ENCODE measurements at regions not wholly inside any gene's neighbourhood (a gene's known extent, or its start where the extent isn't known, plus 50 kb on each side); places are given as distances from the start of the nearest gene placed in this dataset.
A peak's percentile ranks its signal among the peaks of the same experiment; 100 is the strongest.
"Not testable (repeated sequence)": the region's sequence is repeated elsewhere in the genome, so short reads cannot be mapped to it uniquely, and the experiment has no call there.

DNA sequence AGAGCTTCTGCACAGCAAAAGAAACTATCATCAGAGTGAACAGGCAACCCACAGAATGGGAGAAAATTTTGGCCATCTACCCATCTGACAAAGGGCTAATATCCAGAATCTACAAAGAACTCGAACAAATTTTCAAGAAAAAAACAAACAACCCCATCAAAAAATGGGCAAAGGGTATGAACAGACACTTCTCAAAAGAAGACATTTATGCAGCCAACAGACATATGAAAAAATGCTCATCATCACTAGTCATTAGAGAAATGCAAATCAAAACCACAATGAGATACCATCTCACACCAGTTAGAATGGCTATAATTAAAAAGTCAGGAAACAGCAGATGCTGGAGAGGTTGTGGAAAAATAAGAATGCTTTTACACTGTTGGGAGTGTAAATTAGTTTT, 340.6 kb downstream of the TFAP2B start:
- DNase-seq: not testable (repeated sequence)

- no peak for DNase-seq
These were observed 343.1 kb downstream of the TFAP2B start for GRCh38 chr6:51161752-51162151.

DNA sequence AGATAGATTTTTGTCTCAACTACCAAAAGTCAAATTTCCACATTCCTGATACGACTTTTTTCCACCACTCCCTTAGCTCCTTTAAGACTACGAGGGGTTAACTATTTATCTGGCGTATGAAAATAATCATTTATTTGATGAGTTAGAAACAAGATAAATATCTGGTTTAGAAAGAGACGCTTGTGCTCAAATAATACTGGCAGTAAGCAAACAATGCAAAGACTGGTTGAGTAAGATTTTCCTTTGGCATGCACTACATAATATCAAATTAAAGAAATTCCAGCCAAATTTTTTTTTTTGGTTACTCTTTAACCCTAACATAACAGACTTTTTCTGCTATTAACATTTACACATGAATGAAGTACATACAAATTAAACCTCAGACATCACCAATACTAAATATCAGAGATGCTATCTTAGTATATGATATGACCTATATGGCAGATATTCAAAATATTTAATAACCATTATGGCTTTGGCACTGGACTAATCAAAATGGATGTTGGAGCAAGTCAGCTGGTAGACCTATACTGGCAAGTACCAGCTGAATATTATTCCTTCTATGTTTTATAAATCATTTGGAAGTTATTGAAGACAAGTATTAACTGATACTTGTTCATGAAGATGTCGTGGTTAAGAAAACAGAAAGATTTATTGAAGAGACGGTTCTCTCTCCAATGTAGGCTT, 345.3 kb downstream of the TFAP2B start:
- DNase-seq: no peak

GRCh38 chr6:51166914-51167313, 348.2 kb downstream of the TFAP2B start:
- DNase-seq: no peak

- DNase-seq: no peak
These were observed 348.8 kb downstream of the TFAP2B start for GRCh38 chr6:51167468-51167867.

- no peak for DNase-seq
These were observed 364.2 kb downstream of the TFAP2B start for GRCh38 chr6:51182827-51183226.

DNA sequence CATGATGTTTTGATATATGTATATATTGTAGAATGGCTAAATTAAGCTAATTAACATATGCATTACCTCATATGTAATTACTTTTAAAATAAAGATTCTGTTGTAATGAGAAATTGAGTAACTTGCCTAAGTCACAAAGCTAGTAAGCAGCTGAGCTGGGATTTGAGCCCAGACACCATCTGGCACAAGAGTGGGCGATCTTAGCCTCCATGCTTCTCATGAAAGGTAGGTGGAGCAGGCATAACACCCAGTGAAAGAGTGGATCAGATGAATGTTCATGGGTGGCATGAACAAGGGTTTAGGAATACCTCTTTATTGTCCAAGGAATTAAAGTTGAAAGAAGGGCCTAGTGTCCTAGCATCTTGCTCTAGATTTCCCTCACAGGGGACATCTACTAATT, 365.4 kb downstream of the TFAP2B start:
- no peak for DNase-seq

GRCh38 chr6:51193163-51193562, 374.5 kb downstream of the TFAP2B start:
- DNase-seq: not testable (repeated sequence)

DNA sequence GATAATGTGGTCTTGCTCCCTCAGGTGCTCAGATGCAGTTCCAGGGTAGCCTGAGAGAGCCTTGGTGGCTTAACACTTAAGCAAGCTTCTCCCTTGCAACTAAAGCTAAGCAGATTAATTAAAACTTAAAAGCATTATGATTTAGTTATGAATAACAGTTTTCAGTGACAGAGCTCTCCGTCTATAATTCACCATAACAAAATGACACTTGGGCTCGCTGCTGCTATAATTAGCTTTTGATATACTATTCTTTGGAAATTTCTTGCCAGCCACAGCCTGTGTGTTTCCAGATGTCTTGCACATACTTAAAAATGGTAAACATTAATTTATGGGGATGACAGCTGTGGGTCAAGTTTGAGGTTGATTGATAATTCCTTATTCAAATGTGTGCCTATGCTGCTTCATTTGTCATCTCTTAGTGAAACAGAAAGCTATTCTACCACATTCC, 380.5 kb downstream of the TFAP2B start:
- no peak for DNase-seq

- no peak for DNase-seq
These were observed 381.1 kb downstream of the TFAP2B start for GRCh38 chr6:51199733-51200260.

- no peak for DNase-seq
These were observed 382.0 kb downstream of the TFAP2B start for GRCh38 chr6:51200676-51201075.

DNA sequence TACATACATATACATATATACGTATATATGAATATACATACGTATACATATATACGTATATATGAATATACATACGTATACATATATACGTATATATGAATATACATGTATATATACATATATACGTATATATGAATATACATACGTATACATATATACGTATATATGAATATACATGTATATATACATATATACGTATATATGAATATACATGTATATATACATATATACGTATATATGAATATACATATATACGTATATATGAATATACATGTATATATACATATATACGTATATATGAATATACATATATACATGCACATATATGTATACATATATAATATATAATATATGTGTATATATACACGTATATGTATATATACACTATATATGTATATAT, 384.0 kb downstream of the TFAP2B start:
- DNase-seq: not testable (repeated sequence)

DNA sequence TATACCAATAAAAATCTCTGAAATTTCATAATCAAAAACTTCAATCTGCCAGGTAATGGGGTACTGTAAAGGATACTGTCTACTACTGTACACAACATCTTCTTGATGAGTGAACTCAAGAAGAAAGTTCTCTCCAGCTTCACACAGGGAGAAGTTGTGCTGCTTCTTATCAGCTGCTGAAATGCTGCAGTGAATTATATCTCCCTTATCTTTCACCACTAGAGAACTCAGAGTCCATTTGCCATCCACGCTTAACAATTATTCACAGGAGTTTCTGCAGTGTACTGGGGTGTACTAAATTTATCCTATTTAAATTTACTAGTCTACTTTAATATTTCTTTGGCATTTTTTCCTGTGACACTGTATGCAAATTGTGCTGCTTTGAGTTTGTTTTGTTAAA, 384.8 kb downstream of the TFAP2B start:
- DNase-seq: no peak

- not testable (repeated sequence) for DNase-seq
These were observed 388.0 kb downstream of the TFAP2B start for GRCh38 chr6:51206686-51207085.

- no peak for DNase-seq
These were observed 391.0 kb downstream of the TFAP2B start for GRCh38 chr6:51209651-51210050.

DNA sequence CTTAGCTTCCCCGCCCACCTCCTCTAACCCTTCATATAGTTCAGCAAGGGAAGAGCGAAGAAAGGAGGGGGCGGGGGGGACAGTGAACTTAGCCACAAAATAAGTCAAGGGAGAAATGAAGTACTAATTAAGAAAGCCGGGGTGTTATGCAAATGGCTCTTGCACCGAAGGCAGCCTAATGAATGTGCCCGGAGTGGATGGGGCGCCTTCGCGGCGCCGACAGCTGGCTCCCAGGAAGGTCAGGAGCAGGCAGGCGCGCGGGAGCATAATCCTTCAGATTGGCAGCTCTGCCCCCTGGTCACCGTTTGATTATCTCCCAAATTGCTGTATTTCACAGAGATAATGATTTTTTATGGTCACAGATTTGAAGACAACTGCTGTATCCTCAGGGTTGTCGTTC, 395.1 kb downstream of the TFAP2B start:
- peak; percentile 6 for DNase-seq

DNA sequence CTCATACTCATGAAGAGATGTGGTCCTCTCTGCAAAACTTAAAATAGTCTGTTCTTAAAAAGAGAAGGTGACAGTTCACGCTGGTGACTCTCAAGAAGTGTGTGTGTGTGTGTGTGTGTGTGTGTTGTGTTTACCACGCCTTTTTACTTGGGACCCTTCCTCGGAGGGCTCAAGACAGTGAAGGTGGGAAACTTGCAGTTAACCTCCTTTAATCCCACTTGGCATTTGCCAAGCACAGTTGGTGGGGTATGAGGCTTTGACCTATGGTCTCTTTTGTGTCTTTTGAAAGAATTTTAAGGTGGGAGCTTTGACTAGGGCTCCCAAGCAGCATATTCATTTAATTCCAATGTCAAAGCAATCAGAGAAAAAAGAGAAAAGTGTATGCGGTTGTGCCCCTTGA, 395.8 kb downstream of the TFAP2B start:
- no peak for DNase-seq

DNA sequence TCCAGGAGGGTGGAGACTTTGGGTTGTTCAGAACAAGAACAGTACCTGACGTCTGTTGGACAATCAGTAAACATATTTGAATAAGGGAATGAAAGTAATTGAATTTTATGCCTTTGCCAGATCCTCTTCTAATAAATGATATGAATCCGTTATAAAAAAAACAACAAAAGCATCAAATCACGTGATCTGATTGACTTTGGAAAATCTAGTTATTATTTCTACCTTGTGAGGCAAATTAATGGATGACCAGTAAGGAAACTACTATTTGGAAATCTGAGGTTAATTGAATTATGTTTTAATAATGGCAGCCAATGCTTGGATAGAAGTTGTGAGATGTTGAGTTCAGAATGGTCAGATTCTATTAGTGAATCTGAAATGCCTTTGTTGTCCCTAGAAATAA, 399.5 kb downstream of the TFAP2B start:
- no peak for DNase-seq

- not testable (repeated sequence) for DNase-seq
These were observed 406.0 kb downstream of the TFAP2B start for GRCh38 chr6:51224580-51225240.

- DNase-seq: no peak
These were observed 422.7 kb downstream of the TFAP2B start for GRCh38 chr6:51241376-51241775.

GRCh38 chr6:51249798-51250197, 431.1 kb downstream of the TFAP2B start:
- no peak for DNase-seq

DNA sequence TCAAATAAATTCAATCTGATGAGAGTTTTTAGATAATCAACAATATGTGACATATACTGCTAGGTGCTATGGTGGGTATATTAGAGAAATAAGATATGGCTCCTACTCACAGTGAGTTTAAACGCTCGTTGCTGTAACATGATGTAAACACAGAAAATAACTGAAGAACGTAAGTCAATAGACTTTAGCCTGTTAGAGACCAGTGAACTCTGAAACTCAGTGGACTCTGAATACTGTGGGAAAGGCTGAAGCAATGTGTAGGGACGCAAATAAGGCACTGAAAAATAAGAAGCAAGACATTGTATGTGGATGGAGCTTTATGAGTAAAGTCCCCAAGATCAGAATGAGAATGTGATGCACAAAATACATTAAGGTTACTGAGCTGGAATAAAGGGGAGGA, 431.6 kb downstream of the TFAP2B start:
- DNase-seq: no peak

DNA sequence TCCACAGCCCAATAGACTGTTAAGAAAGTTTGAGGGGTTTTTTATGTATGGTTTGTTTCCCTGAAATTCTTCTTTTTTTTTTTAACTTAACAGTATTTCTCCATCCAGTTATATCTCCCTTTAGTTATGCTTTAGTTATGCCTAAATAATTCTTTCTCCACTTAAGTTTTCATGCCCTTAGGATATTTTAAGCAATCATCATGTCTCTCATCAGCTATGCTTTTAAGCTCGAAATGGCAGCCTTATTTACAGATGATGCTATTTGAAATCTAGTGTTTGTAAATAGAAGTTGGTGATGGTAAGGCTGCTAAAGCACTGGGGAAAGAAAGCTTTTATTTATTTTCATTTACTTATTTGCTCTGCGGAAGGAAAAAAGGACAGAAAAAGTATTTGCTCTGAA, 439.3 kb downstream of the TFAP2B start:
- no peak for DNase-seq

DNA sequence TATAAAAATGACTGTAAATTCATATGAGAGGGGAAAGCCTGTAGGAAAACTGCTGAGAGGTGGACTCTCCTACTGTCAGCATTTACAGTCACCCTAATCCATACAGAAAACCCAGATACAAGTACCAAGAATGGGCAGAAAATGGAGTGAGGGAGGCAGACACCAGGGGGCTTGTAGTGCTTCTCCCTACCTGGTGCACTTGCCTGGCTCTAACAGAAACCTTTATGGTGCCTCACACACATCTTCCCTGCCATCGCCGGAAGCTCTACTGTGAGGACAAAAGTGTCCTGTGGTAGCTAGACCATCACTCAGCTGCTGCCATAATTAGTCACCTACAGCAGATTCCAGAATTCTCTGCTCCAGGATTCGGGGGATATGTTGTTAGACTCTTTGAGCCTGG, 441.3 kb downstream of the TFAP2B start:
- DNase-seq: no peak

GRCh38 chr6:51261691-51262090, 443.0 kb downstream of the TFAP2B start:
- no peak for DNase-seq
